ENCODE measurements at regions not wholly inside any gene's neighbourhood (a gene's known extent, or its start where the extent isn't known, plus 50 kb on each side); places are given as distances from the start of the nearest gene placed in this dataset.
A peak's percentile ranks its signal among the peaks of the same experiment; 100 is the strongest.
"Not testable (repeated sequence)": the region's sequence is repeated elsewhere in the genome, so short reads cannot be mapped to it uniquely, and the experiment has no call there.

GRCh38 chr18:70600225-70600925 lies 311.5 kb downstream of the SOCS6 start:
- no peak for DNase-seq (ENCODE audit: low spot score)

DNA sequence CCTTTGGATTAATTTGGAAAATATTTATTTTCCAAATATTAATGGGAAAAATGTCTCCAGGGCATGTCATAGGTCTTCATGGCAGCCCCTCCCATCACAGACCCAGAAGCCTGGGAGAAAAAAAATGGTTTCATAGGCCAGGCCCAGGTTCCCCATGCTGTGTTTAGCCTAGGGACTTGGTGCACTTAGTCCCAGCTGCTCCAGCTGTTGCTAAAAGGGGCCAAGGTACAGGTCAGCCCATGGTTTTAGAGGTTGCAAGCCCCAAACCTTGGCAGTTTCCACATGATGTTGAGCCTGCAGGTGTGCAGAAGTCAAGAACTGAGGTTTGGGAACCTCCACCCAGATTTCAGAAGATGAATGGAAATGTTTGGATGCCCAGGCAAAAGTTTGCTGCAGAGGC lies 309.6 kb downstream of the SOCS6 start:
- no peak for DNase-seq (ENCODE audit: low spot score)

- DNase-seq (ENCODE audit: low spot score): no peak
Measured at GRCh38 chr18:70582981-70583380, 294.1 kb downstream of the SOCS6 start.

GRCh38 chr18:70578480-70578879 lies 289.6 kb downstream of the SOCS6 start:
- peak; percentile 68 for DNase-seq (ENCODE audit: low spot score)

DNA sequence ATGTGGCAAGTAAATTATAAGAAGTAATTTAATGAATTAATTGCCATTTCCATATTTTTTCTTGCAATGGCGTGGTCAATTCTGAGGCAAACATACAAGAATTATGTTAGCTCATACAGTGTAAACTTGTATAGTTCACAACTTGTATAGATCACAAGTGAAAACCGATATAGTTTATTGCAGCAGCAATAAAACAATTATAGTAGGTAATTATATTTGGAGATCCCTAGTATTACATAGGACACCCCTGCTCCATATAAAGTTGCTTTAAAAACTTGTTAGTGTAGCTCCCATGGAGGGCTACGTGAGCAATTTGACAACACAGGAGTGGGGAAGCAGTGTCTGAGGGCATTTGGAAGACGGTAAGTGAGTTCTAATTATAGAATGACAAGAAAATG lies 288.2 kb downstream of the SOCS6 start:
- DNase-seq (ENCODE audit: low spot score): no peak

GRCh38 chr18:70576276-70577022 lies 287.6 kb downstream of the SOCS6 start:
- DNase-seq (ENCODE audit: low spot score): no peak

DNA sequence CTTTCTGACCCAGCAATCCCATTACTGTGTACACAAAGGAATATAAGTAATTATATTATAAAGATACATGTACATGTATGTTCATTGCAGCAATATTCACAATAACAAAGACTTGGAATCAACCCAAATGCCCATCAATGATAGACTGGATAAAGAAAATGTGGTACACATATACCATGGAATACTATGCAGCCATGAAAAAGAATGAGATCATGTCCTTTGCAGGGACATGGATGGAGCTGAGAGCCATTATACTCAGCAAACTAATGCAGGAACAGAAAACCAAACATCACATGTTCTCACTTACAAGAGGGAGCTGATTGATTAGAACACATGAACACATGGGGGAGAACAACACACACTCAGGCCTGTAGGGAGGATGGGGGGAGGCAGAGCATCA lies 286.1 kb downstream of the SOCS6 start:
- DNase-seq (ENCODE audit: low spot score): not testable (repeated sequence)

DNA sequence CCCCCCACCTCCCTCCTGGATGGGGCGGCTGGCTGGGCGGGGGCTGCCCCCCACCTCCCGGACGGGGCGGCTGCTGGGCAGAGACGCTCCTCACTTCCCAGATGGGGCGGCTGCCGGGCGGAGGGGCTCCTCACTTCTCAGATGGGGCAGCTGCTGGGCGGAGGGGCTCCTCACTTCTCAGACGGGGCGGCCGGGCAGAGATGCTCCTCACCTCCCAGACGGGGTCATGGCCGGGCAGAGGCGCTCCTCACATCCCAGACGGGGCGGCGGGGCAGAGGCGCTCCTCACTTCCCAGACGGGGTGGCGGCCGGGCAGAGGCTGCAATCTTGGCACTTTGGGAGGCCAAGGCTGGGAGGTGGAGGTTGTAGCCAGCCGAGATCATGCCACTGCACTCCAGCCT lies 280.8 kb downstream of the SOCS6 start:
- DNase-seq (ENCODE audit: low spot score): not testable (repeated sequence)

DNA sequence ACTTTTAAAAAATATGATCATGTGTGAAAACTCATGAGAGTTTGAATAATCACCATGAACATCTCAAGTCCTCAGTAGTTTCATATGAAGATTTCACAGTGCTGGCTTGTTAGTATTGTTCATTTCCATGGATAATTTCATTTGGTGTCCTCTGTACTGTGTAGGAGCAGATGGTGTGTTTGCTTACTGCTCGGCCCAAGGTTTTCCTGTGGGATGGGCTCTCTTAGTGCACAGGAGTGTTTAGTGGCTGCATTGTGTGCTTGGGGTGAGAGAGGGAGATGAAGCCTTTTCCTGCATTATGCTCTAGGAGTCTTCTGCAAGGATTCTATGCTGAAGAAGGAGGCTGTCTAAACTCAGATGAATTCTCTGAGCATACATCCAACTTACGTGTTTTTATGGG lies 270.6 kb downstream of the SOCS6 start:
- no peak for DNase-seq (ENCODE audit: low spot score)

DNA sequence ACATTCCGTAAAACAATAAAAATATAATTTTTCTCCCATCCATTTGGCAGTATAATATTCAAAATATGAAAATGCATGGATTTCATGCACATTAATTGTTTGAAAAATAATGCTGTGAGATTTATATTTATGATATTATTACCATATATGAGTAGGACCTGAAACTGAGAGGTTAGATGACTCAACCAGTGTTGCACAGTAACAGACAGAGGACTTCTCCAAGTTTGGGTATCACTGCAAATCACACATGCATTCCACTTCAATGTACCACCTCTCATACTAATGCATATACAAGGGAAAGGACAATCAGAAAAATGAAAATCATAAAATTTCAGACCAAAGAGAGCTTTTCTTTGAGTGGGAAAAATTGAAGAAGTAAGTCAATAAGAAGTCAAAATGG lies 269.5 kb downstream of the SOCS6 start:
- no peak for DNase-seq (ENCODE audit: low spot score)

GRCh38 chr18:70554854-70555445 lies 266.1 kb downstream of the SOCS6 start:
- no peak for DNase-seq (ENCODE audit: low spot score)

DNA sequence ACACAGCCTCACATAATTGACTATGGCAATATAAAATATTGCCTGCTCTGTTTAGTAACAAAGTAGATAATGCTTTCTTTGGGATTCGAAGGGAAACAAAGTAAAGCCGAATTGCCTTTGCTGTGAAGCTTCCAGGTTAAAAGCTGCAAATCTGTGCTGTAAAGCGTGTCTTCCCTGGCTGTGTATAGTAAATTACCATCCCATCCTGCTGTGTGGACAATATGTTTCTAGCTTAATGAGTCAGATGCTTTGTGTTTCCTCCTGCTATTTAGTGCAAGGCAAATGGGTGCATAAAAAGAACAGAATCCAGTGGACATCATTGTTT lies 265.1 kb downstream of the SOCS6 start:
- no peak for DNase-seq (ENCODE audit: low spot score)

DNA sequence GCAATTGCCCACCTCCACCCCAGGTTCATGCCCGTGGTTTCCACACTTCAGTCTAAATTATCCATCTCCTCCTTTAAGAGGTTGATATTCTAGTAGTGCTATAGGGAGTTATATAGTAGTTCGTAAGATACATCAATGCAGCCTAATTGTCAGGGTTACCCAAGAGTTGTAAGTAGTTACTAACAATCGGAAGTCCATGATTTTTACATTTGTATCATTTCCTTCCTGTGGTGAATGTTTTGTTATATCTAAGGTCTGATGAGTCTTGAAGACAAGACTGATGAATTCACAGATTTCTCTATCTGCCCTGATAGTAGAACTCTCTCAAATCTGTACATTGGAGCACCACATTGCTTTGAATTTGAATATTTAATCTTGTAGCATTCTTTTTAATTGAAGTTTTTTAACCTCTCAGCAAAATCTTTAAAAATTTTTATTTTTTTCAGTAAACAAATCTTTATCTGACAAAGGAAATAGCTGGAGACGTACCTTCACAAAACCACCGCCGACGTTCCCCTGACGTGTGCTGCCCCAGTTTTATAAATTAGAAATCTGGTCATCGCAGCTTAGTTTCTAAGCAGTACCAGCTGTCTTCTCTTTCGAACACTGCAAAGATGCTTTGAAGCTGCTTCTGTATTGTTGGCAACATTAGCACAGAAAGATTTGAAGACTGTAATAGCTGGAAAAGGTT lies 264.5 kb downstream of the SOCS6 start:
- no peak for DNase-seq (ENCODE audit: low spot score)

- DNase-seq (ENCODE audit: low spot score): no peak
Measured at GRCh38 chr18:70536370-70537062, 247.7 kb downstream of the SOCS6 start.

DNA sequence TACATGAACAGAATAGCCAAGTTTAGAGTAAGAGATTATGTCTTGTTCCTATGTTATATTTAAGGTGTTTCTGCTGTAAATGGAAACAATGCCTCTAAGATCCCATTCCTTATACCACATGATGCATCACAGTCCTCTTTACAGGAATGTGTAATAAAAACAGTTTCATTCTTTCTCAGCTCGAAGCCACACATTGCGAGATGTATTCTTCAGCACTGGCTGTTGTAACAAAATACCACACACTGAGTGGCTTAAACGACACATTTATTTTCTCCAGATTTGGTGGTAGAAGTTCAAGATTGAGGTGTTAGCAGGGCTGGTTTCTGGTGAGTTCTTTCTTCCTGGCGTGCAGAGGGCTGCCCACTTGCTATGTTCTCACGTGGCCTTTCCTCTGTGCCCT lies 246.2 kb downstream of the SOCS6 start:
- DNase-seq (ENCODE audit: low spot score): no peak

- DNase-seq (ENCODE audit: low spot score): not testable (repeated sequence)
Measured at GRCh38 chr18:70525322-70525721, 236.5 kb downstream of the SOCS6 start.

- no peak for DNase-seq (ENCODE audit: low spot score)
Measured at GRCh38 chr18:70523792-70524182, 234.9 kb downstream of the SOCS6 start.

DNA sequence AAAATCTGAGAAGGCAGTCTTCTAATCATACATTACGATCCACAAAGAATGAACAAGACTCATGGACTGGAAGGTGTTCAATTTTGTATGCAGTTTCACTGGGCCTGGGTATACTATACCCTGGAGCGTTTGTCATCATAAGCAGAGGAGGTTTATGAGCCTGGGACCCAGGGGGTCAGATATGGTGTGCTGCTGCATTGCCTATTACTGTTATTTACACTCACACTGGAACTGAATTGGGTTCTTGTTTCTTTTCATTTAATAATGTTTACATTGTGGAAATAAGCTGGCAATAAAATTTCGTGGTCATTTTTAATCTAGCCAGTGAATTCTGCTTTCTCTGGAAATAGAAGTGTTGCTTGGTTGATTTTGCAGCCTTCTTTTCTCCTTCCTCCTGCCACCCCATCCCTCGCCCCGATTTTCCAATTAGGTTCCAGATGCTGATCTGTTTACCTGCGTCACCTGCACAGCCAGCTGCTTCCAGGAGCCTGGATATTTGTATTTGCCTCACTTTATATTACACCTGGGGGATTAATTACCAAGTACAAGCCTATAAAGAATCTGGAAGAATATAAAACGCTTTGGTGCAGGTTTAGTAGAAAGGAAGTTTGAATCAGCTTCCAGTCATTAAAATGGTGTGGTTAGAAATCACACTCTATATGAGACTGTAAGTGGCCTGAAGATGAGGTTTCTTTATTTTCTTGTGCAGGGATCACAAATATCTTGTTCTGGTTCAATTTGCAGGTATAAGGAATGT lies 234.4 kb downstream of the SOCS6 start:
- DNase-seq (ENCODE audit: low spot score): no peak

GRCh38 chr18:70522183-70522680 lies 233.4 kb downstream of the SOCS6 start:
- DNase-seq (ENCODE audit: low spot score): no peak

DNA sequence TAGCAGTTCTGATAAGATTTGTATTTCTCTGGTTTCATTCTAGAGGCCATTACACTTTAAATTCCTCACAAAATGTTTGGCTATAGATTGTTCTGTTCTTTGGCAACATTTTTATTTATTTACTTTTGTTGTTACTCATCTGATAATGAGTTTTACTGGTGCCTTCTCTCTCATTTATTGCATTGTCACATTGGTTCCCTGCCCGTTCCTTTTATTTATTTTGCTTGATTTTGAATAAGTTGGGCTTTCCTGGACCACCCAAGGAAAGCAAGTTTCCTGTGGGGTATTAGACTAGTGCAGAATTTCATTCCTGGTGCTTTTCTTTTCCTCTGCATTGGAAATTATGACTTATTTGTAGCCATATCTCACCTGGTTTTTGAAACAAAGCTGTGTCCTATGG lies 232.0 kb downstream of the SOCS6 start:
- no peak for DNase-seq (ENCODE audit: low spot score)

- DNase-seq (ENCODE audit: low spot score): no peak
Measured at GRCh38 chr18:70513502-70514171, 224.8 kb downstream of the SOCS6 start.

All from iPS-NIHi11 (cell line).